ENCODE measurements at regions not wholly inside any gene's neighbourhood (a gene's known extent, or its start where the extent isn't known, plus 50 kb on each side); places are given as distances from the start of the nearest gene placed in this dataset.
"Not testable (repeated sequence)": the region's sequence is repeated elsewhere in the genome, so short reads cannot be mapped to it uniquely, and the experiment has no call there.

DNA sequence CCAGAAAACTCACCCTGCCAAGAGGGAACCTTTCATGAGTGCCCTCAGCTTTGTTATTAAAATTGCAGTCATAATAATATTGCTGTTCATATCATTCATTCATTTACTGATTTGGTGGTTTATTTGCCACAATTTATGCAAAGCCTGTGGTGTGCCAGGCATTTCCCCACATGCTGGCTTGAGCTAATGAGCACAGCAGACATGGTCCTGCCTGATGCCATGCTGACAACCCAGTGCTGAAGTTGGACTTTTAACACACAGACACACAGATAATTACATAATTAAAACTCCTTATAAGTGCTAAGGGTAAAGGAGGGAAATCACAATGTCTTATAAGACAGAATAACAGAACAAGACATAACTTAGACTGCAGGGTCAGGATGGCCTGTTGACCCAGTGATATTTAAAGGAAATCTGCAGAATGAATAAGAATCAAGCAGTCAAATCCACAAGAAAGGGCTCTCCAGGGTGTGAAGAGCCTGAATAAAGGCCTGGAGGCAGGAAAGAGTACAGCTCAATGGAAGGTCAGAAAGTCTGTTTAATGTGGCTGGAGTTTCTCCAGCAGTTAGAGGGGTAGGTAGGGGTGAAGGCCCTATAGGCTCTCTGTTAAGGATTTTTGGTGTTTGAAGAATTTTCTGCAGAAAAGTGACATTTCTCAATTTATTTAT lies 196.9 kb upstream of the CDH11 start:
- no peak for DNase-seq

DNA sequence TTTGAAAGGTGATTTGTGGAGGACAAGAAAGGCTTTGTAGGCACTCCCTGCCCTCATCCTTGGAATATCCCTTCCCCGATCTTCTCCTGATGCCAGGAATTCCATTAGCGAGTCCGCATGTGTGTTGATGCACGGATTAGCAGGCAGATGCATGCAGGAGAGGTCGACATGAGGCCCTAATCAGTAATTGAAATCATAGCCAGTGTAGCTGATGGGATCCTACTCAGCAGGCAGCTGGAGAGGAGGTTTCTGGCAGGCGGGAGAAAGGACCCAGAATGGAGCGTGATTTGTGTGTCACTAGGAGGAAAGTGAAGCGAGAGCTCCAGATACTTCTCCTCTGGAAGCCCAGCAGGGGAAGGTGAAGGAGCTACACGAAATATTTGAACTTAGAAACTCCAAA lies 196.3 kb upstream of the CDH11 start:
- DNase-seq, result peak; percentile 91

DNA sequence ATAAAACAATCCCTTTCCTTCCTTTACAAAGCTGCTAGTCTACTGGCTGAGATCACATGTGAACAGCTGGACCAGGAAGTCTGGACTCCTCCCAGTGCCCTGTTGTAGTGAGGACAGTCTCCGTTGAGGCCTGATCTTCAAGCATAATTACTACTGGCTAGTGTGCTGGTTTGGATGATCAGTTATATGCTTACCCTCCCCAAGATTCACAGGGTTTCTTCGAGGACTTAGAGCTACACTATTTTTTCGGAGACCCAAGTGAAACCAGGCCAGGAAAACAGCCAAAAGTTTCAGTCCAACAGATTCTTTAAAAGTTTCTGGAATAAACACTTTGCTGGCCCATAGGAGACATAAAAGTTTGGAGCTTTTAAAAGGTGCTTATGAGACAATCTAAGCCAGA lies 194.9 kb upstream of the CDH11 start:
- DNase-seq, result no peak

DNA sequence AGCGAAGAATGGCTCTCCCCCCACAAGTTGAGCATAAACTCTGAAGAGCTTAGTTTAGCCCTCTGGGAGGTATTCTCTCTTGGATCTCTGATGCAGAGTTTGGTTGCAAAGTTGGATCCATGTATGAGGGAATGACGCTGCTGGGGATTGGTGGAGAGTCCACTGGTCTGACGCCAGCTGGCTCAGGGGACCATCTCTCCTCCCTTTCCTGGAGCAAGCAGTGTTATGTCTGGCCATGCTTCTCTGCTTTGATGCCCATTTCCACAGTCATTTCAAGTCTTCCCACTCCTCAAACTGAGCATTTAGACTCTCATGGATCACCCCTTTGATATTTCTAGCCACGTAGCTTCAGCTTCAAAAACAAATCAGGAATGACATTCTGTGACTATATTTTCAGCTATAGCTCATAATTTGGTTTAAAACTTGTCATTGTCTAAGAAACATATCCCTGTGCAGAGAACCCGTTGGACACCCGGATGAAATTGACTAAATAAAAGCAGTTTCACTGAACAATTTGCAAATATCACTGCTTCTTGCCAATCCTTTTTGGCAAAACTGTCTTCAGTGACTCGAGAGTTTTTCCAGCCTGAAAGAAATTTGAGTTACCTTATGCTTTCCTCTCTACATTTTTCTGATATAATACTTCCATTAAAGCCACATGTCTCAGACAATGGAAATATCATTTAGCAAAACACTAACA lies 193.4 kb upstream of the CDH11 start:
- DNase-seq, result no peak

DNA sequence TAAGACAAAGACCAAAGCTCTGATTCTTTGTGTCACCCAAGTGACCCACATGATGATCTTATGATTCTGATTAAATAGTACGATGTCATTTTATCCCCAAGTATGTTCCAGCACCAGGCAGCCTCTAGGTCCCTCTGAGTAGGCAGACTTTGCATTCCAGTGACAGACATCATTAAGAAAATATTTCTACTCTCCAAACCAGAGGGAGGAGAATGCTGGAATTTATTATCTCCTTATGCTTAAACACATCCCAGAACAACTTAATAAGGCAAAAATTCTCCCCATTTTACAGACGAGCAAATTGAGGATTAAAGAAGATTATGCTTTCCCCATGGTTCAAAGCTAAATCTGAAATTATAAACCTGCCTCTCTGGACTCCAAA lies 192.8 kb upstream of the CDH11 start:
- DNase-seq, result no peak

DNA sequence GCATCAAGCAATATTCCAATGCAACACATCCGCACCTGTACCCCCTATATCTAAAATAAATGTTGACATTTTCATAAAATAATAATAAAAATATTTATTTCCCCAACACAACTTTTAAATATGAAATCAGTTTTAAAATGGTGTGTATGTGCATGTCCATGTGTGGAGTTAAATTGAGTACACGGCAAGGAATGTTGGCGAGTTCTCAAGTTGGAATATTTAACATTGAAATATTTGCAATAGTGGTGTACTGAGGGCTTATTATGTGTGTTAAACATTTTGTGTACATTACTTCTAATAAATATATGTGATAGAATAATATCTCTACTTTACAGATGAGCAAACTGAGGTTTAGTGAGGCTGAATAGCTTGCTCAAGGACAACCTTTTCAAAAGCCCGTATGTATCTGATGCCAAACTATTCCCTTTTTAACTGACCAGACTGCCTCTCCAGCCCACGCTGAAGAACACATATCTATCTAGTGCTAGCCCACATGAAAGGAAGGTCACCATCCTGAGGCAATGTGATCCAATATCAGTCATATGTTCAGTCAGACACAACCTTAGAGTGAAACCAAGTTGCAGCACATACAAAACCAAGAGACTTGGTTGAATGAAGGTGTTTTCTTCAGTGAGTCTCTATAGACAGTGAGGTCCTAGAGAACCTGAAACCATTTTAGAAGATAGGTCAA lies 192.2 kb upstream of the CDH11 start:
- no peak for DNase-seq

DNA sequence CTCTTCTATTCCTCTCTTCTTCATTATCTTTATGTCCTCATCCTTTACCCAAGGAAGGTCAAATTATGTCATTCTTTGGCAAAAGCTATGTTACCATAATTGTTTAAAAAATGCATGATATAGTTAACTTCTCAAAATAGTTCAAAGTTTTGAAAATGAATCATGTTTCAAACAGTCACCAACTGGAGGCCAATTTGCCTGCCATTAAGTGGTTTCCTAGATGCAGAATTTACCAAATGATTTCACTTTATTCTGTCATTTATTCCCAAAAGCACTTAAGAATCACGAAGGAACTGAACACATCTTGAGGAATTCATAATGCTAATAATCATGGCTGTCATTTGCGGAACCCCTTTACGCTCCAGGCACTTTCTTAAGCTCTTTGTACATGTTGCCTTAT lies 190.9 kb upstream of the CDH11 start:
- DNase-seq, result no peak

DNA sequence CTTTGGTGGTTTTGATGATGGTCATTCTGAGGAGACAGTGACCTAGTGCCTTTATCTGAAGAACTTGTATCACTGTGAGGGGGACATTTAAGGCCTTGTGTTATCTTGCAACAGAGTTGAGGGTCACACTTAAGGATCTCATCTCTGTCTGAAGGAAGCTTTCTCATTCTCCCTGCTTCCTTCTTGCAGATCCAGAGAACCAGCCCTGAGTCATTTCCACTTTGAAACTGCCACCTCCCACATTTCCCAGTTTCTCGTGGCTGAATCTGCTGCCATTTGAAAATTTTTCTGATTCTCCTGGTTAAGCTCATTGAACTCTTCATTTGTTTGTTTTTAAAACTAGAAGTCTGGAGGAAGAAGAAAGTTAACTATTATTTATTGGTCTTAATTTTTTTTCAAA lies 190.2 kb upstream of the CDH11 start:
- DNase-seq, result no peak

DNA sequence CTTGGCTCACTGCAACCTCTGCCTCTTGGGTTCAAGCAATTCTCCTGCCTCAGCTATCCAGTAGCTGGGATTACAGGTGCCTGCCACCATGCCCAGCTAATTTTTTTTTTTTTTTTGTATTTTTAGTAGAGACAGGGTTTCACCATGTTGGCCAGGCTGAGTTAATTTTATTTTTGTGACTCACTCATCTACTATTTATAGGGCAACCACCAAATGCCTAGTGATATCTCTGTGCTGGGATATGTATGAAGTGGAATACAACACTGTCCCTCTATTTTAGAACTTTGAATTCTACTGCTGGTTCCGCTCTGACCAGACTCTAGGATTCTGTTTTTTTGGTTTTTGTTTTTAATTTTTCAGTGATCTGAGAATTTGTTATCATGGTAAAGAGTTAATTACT lies 188.6 kb upstream of the CDH11 start:
- not testable (repeated sequence) for DNase-seq

DNA sequence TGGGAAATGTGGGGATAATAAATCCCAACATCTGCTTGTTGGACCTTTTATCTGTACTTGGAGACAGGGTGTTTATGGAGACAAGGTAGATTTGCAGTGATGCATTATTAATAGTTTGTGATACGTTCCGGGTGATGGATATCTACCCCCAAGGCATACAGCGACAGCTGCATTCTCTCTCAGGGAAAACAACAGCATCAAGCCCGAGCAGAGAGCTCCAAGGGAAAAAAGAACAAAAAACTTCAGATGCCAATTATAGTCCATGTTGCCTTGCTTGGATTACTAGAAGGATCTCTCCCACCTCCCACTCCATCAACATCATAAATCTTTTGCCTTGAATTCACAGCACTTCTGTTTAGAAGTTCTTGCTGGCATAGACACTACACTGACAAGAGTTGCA lies 187.5 kb upstream of the CDH11 start:
- DNase-seq, result no peak

DNA sequence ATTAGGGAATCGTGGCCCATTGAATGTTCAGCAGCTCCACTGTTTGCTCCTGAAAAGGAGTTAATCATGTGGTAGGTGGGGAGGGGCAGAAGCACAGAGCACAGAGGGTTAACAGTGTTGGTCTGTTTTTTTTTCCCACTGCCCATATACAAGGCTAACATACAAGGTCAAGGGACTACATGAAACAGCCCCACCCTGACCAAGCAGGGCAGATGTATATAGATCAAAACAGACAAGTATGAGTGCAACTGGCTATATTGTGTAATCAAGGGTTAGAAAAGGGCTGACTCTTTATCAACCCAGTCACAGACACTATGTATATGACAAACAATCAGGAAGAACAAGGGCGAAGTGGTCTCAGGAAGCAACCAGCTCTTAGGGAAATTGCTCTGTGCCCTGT lies 186.6 kb upstream of the CDH11 start:
- DNase-seq, result no peak

DNA sequence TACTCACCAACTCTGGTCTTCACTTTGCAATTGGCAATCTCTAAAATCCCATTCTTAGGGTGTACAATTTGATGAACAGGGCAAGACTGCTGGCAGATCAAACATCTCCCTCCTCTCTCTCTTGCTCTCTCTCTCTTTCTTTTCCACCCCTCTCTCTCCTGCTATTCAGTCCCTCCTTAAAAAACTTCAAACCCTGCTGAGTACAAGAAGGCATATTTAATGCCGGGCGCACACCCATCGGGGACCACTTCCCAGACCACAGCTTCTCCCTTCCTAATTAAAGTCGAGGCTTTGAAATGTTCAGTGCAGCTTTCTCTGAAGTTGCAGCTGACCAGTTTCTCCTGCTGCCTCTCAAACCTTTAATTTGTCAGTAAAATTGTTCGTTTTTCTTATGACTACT lies 185.4 kb upstream of the CDH11 start:
- no peak for DNase-seq

DNA sequence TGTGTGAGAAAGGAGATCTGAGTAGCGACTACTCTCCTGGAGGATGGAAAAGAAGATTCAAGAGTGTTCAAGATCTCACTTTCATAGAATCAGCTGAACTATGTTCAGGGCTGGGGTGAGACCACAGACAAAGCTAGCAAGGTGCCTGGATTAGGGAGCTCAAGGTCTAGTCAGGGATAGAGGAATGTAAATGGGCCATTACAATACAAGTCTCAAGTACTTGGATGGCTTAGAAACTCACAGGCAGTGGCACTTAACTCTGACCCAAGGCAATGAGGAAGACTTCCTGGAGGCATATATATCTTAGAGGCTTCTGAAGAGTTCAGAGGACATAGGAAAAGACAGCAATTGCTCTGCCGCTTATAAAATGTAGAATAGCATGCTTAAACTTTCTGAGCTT lies 184.9 kb upstream of the CDH11 start:
- peak; percentile 75 for DNase-seq

DNA sequence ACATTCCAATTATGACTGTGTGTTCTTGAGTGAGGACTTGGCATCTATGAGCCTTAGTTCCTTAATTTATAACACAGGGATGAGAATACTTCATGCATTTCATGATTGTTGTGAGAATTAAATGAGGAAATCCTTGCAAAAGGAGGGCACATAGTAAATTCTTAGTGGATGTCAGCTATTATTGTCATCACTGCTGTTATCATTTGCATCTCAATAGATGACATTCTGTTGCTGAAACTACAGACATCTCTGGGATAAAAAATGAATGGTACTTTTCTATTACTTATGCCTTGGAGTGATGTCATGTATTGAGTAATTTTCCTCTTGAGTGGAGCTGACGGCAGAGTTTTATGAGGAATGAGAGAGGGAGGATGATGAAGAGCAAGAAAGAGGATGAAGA lies 184.4 kb upstream of the CDH11 start:
- no peak for DNase-seq

DNA sequence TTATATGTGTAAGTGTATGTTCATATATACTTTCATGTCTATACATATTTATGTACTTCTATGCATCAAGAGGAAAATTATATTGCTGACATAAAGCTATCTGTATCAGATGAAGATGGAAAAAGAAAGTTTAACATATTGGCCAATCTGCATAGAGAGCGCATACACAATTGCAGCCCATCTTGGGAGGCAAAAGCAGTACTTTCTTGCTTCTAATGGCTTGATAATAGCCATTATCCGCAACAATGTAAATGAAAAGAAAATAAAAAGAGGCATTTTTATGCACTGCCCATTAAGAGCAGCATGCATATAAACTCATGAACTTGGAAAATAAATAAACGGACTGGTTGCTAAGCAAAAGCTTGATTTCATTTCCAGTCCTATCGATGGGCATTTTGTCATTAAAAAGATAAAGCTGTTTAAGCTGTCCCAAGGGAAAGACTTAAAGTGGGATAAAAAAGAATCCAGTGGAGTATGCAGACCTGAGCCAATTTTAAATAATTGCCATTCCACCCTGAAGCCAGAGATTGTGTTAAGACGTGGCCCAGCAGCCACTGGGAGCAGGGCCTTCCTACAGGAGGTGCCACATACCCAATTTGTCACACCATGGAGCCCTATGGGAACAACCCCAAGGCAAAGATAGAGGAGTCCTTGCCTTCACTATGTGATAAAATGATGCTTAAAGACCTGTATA lies 183.6 kb upstream of the CDH11 start:
- DNase-seq, result no peak

DNA sequence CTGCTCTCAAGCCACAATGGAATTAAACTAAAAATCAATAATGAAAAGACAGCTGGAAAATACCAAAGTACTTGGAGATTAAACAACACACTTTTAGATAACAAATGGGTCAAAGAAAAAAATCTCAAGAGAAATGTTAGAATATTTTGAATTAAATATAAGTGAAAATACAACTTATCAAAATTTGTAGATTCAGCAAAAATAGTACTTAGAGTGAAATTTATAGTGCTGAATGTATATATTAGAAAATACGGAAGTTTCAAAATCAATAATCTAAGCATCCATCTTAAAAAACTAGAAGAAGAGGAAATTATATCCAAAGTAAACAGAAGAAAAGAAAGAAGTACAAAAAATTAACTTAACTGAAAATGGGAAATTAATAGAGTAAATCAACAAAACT lies 179.2 kb upstream of the CDH11 start:
- DNase-seq, result no peak

DNA sequence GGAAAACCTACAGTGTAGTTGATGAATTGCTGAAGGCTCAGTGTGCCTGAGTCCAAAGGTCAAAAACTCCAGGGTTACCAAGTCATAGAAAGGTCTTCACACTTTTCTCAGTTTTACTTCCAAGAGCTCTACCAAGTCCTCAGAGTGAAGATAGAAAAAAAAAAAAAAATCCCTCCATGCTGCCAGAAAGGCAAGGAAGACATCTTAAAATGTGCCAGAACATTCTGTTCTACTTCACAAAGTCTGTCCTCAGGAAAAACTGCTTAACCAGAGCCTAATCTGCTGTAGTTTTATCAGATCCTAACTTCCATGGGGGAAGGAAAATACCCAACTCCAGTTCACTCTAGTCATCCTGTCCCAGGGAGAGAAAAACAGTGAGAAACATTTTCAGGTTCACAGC lies 175.6 kb upstream of the CDH11 start:
- no peak for DNase-seq

DNA sequence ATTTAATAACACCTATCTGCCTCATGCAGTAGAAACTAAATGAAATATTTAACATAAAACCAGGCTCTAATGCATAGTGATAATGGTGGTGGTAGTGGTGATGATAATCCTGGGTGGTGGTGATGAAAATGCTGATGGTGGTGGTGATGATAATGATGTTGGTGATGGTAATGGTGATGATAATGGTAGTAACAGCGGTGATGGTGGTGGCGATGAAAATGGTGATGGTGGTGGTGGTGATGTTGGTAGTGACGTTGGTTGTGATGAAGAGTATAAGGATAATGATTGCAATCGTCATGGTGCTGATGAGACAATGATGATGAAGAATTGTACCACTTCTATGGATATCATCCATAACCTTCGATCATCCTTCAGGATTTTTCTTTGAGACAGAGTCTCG lies 173.7 kb upstream of the CDH11 start:
- no peak for DNase-seq

DNA sequence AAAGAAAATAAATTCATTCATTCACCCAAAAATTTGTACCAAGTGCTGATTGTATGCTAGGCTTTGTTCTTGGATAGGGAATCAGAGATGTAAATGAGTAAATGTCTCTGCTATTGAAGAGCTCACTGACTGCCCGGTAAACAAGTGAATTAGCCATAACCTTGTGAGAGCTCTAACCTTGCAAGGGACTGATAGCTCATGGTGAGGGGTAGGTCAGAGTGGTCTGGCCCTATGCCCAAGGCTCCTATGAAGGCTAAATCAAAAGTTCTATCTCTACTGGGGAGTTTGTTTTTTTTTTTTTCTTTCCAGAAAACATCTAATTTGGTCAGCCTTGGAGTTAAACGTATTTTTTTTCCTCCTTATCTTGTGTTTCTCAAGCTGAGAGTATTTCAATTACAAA lies 172.8 kb upstream of the CDH11 start:
- DNase-seq, result no peak

DNA sequence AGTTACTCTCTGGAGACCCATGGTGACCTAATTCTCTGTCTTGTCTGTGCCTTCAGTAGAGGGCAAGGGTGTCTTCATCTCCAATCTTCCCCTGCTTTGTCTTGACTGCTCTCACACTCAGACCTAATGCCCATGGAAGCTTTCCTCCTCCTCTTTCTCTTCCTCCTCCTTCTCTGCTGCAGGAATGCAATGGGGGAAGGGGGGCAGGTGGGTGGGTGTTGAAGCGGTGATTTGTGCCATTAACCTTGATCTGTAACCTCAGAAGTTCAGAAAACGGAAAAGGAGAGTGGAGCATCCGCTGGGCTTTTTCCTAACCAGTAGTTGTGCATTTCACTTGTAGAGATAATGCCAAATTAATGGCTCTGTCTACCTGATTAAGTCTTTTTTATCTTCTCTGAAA lies 172.3 kb upstream of the CDH11 start:
- no peak for DNase-seq

DNA sequence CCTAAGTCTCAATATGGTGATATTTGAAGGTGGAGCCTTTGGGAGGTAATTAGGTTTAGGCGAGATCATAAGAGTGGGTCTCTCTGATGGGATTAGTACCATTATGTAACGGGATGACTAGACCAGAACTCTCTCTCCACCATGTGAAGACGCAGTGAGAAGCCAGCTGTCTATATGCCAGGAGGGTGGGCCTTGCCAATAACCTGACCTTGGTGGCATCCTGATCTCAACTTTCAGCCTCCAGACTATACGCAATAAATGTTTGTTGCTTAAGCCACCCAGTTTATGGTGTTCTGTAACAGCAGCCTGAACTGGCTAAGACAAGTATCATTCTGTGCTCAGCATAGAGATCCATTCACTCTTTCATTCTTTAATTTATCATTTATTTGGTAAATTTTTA lies 167.2 kb upstream of the CDH11 start:
- no peak for DNase-seq

DNA sequence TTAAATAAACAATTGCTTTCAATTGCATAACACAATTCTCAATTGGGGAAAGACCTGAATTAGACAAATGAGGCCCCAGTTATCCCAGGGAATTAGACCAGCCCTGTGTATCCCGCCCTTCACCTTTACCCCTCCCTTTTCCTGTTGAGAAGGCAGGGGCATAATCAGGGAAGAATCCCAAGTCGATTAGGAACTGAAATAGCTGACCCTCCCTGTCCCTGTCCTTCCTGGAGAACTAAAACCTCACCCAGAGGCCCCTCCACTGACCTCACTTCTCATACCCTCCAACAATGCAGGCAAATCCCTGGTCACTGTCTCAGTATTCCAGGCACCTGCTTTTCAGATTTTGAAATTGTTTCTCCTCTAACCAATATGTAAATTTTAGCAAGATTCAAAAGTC lies 165.4 kb upstream of the CDH11 start:
- DNase-seq, result peak; percentile 68

DNA sequence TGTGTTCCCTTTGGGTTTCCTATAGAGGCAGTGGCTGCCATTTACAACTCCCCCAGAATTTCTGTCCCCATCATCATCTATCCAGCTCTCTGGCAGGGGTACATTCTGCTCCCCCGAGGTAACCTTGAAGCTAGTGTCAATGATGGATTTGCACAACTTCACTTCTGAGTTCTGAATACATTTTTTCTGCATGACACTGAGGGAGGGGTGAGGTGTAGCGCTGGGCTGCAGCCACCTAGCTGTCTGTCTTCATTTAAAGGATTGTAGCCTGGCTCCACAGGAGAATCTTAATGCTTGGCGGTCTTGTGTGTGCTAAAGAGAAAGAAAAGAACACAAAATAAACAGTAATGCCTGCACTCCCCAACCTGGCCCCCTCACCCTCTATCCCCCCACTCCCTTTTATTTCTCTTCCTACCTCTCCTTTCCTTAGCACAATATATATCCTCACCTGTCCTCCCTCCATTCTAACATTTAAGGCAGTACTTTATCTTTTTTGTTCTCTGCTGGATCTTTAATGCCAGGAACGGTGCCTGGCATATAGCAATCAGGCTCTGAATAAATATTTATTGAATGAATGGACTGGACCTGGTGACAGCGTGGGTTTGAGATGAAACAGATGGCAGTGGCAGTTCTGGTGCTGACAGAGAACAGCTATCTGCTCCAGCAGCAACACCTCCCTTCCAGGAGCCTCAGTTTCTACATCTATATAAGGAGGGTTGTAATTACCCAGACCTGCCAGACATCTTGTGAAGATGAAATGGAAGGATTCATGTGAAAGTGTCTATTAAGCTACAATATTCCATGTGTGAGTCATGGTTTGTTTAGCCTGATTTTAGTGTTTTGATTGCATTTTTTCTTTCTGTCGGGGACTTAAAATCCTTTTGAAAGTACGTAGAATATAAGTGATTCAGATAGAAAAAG lies 163.5 kb upstream of the CDH11 start:
- peak; percentile 66 for DNase-seq
